HG03342 (cell line): ENCODE measurements at regions not wholly inside any gene's neighbourhood (a gene's known extent, or its start where the extent isn't known, plus 50 kb on each side); places are given as distances from the start of the nearest gene placed in this dataset.
"Not testable (repeated sequence)": the region's sequence is repeated elsewhere in the genome, so short reads cannot be mapped to it uniquely, and the experiment has no call there.

Experiments
- ATAC-seq: cut with Tn5 transposase; IDR thresholded peaks from one replicate; pipeline ENCODE4 v1.9.1; 2021; ENCODE audit warnings: mild to moderate bottlenecking, moderate library complexity; ENCODE audit not compliant: unreplicated experiment

DNA sequence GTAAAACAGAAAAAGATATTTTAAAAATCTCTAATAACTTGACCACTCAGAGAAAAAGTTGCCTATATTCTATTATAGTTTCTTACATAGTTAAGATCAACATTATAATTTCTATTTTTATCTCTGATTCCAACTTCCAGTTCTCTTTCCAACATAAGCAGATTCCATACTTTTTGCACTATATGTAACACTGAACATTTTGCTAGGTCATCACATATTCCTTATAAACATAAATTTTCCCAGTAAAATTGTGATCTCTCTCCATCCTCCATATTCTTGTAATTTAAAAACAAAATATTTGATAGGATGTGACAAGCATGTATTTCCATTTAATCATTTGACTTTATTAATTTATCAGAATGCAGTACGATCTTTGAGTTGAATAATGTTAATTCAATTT lies 170.4 kb upstream of the THSD7A start:
- no peak for ATAC-seq

DNA sequence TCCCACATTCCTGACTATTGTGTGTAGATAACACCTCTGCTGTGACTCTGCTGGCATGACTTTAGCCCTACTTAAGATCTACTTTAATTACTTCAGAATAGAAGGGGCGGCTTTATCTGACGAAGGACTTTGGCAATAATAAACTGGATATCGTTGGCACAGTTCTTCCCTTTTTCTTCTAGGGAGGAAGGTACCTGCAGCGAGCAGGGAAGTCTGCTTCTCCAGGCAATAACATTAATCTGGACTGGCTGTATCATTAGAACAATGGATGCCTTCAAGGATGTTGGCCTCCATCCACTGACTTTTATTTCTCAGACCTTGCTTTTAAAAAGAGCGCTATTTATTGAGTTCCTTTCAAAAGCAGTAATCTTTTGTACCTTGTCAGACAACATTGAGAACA lies 172.6 kb upstream of the THSD7A start:
- no peak for ATAC-seq

DNA sequence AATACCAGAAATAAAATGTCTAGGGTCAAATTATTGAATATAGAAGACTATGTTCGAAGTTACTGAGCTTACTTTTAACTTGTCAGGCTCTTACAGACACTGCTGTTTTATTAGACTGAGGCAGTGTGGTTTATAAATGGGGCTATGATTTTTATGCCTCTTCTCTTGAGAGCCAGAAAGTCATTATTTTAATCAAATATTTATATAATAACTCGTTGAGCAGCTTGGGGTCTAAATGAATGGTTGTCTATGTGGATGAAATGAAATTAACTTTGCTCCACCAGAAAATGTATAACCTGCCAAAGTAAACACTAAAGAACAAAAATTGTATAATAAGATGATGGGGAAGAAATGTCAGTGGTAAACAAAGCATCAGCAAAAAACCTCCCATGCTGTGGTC lies 175.6 kb upstream of the THSD7A start:
- no peak for ATAC-seq

DNA sequence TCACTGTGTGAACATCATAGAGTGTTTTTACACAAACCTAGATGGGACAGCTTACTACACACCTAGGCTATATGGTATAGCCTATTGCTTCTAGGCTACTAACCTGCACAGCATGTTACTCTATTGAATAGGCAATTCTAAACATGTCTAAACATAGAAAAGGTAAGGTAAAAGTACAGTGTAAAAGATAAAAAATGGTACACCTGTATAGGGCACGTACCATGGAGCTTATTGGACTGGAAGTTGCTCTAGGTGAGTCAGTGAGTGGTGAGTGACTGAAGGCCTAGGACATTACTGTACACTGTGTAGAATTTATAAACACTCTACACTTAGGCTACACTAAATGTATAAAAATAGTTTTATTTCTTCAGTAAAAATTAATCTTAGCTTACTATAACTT lies 182.0 kb upstream of the THSD7A start:
- no peak for ATAC-seq

DNA sequence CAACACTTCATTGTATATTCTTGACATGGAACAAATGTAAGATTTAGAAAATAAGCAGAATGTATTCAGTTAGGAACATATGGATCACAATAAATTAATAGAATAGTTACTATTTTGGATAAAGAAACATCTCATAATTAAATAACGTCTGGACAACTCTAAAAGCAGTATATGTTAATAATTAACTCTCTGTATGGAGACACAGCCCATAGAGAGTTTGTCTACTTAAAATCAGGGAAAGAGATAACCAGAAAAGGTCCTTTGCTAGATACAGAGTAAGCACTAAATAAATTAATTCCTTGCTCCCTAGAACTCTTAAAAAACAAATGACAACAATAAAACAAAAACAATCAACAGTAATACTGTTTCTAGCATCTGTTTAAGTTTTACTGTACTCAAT lies 184.4 kb upstream of the THSD7A start:
- ATAC-seq: no peak

DNA sequence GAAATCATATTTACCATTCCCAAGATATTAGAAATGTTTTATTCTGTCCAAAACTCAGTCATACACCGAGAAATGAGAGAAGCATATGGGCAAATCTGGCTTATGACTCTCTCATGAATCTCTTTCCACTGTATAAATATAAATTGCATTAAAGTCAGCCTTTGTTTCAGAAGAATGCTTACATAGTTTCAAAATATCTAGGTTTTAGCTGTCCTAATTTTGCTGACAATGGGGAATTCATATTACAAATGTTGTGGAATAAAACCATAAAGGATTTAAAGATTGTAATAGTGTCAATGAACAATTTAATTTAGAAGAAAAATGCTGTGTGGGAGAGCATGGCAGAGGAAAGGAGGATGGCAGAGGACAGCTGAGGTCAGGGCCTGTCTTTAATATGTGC lies 185.0 kb upstream of the THSD7A start:
- no peak for ATAC-seq

DNA sequence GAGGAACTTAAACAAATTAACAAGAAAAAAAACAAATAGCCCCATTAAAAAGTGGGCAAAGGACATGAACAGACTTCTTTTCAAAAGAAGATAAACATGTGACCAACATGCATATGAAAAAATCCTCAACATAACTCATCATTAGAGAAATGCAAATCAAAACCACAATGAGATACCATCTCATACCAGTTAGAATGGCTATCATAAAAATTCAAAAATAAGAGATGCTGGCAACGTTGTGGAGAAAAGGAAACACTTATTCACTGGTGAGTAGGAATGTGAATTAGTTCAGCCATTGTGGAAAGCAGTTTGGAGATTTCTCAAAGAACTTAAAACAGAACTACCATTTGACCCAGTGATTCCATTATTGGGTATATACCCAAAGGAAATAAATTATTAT lies 189.1 kb upstream of the TMEM106B start:
- ATAC-seq: not testable (repeated sequence)

DNA sequence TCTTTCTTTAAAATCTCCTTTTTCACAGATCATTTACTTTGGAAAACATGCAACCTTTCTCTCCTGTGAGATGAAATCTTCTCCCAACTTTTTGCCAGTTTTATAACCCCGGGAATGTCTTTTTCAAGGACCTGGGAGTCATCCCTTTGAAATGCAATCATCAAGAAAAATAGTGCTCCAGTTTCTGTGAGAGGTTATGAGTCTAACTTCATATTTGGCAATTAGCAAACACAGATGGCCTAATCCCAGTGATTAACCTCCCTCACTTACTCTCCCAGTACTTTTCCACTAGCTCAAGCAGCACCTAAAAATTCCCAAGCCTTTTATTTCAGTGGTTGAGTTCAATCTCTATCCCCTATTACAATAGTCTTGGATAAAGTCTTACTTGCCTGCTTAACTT lies 185.8 kb upstream of the TMEM106B start:
- no peak for ATAC-seq

DNA sequence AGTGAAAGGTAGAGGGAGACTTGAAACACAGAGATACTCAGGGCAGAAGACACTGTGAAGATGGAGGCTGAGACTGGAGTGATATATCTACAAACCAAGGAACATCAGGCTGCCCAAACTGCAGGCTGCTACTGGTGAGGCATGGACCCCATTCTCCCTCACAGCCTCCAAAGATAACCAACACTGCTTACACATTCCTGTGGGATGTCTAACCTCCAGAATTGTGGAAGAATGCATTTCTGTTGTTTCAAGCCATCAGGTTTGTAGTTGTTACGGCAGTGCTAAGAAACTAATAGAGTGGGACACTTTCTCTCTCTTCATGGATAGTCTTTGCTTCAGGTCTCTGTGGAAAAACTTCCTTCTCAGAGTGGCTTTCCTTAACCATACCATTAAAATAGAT lies 182.6 kb upstream of the TMEM106B start:
- ATAC-seq: no peak

DNA sequence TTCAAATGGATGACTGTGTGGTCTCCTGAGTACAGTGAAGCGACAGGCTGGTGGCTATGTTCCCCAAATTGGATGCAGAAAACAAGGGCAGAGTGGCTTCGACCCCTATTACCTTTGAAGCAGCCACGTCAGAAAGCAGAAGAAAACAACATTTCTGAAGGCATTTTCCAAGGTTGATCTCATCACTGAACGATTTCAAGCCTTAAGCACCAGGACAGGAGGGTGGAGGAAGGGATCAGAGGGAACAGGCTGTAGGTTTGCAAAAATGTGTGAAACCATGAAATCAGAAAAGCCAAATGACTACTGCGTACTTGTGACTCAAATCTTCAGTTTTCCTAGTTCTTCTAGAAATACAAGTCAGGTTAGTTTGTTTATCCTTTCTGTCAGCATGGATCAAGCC lies 181.0 kb upstream of the TMEM106B start:
- no peak for ATAC-seq

DNA sequence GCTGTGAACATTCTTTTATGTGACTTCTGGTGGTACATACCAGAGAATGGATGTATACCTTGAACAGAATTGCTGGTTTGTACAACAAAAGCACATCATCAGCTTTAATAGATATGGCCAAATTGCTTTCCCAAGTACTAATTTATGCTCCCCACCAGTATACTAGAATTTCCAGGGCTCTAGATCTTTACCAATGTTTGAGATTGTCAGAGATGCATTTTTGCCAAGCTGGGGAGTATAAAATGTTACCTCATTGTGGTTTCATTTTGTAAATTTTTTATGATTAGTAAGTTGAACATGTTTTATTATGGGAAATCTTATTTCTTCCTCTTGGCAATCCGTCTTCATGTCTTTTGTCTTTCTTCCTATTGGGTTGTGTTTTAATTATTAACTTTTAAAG lies 179.9 kb upstream of the TMEM106B start:
- ATAC-seq: no peak

DNA sequence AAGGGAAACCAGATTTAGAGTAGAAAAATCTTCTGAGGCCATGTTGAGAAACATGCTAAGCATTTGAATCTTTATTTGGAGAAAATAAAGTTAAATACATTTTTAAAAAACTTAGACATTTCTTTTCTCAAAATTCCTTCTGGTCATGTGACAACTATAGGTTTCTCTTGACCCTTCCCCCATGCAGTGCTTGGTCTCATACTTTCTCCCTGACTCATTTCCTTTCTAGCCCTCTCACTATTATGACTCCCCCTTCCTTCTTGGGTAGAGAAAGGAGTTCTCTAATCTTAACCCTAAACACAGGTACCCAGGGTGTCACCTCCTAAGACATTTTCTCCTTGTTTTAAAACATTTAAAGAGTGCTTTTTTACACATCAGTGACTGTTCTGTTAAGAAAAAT lies 179.5 kb upstream of the TMEM106B start:
- ATAC-seq: no peak

DNA sequence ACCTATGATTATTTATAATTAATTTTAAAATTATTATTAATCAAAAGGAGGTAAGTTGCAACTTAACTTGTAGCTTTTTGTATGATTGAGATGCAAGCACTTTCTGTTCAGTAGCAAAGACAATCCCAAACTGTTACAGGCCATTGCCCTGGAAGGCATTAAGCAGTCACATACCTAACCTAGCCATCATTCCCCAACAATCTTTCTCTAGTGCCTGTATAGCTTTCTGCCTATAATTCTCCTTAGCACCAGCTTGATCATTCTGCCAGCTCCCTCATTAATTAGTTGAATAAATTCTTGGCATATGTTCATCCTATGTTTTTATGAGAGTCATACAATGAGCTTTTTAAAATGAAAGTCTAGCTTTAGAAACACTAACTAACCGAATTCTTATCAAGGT lies 178.9 kb upstream of the TMEM106B start:
- no peak for ATAC-seq

DNA sequence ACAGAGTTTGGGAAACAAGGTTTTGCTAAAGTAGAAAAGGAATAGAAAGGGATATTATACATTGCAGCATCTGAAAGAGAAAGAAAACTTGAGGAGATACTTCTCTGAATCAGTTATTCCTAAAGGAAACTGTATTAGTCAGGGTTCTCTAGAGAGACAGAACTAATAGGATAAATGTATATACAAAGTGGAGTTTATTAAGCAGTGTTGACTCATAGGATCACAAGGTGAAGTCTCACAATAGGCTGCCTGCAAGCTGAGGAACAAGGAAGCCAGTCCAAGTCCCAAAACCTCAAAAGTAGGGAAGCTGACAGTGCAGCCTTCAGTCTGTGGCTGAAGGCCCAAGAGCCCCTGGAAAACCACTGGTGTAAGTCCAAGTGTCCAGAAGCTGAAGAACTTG lies 167.6 kb upstream of the TMEM106B start:
- not testable (repeated sequence) for ATAC-seq

DNA sequence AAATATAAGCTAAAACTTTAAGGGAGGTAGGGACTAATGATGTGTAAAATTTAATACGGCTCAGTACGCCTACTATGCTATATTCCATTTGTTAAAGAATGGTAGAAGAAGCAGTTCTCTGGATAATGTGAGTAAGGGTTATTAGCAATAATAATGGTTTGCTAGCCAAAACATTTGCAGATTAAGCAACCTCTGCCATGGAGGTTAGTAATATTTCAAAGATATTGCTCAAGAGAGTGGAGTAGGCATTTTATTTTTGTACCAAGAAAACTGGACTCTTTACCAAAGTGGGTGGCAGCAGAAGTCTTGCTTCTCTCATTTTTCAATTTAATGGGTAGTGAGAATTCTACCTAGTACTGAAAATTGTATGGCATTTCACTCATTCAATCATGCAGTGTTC lies 158.9 kb upstream of the TMEM106B start:
- ATAC-seq: no peak

DNA sequence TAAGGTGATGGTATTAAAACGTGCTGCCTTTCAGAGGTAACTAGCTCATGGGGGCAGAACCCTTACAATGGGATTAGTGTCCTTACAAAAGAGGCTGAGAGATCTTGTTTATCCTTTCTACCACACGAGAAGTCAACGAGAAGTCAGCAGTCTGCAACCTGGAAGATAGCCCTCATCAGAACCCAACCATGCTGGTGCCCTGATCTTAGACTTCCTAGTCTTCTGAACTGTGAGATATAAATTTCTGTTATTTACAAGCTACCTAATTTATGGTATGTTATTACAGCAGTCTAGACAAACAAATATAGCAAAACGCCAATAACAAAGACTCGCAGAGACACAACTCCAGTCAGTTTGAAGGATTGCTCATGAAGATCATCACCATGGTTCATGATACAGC lies 157.5 kb upstream of the TMEM106B start:
- no peak for ATAC-seq

DNA sequence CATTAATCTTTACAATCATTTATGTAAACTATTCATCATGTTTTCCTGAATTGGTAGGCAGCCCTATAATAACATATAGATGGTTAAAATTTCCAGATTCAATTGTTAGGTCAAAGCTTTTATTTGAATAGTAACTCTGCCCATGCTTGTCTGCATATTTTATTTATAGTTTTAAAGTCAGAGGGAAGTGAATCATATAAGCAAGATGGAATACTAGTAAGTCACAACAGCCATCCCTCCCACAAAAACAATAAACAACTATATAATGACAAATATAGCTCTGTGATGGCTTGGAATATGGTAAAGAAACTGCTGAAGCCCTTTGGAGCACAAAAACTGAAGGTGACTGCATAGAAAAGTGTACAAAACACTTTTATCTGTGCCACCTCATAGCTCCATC lies 156.3 kb upstream of the TMEM106B start:
- no peak for ATAC-seq

DNA sequence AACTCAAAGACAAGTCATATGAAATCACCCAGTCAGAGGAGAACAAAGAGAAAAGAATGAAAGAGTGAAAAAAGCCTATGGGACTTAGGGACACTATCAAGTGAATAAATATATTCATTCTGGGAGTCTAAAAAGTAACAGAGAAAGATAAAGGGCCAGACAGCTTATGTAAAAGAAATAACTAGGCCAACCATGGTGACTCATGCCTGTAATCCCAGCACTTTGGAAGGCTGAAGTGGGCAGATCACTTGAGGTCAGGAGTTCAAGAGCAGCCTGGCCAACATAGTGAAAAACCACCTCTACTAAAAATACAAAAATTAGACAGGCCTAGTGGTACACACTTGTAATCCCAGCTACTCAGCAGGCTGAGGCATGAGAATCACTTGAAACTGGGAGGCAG lies 154.7 kb upstream of the TMEM106B start:
- ATAC-seq: no peak

DNA sequence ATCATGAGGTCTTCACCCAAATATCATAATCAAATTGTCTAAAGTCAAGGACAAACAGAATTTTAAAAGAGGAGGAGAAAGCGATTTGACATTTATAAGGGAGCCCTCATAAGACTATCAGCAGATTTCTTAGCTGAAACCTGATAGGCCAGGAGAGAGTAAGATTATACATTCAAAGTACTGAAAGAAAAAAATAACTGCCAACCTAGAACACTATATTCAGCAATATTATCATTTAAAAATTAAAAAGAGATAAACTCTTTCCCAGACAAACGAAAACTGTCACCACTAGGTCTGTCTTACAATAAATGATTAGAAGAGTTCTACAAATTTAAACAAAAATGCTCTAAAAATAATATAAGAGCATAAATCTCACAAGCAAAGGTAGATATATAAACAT lies 154.1 kb upstream of the TMEM106B start:
- ATAC-seq: no peak

DNA sequence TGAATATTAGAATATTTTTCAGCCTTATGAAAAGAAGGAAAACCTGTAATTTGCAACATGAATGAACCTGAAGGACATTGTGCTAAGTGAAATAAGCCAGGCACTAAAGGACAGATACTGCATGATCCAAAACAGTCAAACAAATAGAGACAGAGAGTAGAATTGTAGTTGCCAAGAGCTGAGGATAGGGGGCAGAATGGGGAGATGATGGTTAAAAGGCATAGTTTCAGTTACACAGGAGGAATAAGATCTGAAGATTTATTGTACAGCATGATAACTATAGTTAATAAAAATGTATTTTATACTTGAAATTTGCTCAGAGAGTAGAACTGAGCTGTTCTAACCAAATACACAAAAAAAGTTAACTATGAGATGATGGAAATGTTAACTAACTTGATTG lies 149.0 kb upstream of the TMEM106B start:
- ATAC-seq: peak; percentile 46

DNA sequence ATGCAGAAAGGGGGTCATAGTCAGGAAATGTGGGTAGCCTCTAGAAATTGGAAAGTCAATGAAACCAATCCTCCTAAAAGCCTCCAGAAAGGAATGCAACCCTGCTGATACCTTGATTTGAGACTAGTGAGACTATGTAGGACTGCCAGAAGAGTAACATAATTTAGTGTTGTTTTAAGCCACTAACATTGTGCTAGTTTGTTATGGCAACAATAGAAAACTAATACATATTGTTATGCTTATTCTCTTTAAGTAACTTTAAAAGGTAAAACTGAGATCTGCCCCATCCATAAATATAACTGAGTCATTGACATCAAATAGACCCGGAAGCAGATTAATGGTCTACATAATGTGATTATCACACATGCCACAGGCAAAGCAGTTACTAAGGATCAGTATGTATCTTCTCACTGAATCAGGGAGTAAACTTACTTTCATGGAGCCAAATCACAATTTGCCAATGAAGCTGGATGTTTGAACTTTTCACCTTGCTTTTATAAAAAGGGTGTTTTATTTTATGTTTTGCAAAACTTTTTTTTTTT lies 146.4 kb upstream of the TMEM106B start:
- no peak for ATAC-seq

DNA sequence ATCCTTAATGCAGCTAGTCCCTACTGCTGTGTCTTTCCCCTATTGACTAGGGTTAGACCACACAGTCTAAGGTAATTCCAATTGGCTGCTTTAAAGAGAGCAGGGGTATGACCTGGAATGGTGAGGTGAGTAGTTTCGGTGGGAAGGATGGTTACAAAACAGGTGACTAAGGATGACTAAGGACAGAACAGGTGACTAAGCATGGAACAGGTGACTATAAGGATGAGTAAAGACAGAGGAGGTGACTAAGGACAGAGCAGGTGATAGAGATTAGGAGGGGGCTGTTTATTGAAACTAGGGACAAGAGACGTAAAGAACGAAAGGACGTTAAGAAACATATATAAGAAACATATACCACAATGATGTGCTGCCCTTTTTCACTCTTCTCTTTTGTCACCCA lies 145.1 kb upstream of the TMEM106B start:
- ATAC-seq: no peak

DNA sequence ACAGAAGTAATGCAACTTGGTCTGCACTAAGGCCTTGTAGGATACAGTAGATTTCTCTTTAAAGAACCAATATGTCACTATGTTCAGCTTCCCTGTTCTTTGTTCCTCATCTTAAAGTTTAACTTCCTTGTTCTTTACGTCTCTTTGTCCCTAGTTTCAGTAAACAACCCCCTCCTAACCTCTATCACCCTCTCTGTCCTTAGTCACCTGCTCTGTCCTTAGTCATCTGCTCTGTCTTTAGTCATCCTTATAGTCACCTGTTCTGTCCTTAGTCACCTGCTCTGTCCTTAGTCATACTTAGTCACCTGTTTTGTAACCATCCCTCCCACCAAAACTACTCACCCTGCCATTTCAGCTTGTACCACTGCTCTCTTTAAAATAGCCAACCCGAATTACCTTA lies 144.6 kb upstream of the TMEM106B start:
- peak; percentile 44 for ATAC-seq
